ENCODE measurements at regions not wholly inside any gene's neighbourhood (a gene's known extent, or its start where the extent isn't known, plus 50 kb on each side); places are given as distances from the start of the nearest gene placed in this dataset.

DNA sequence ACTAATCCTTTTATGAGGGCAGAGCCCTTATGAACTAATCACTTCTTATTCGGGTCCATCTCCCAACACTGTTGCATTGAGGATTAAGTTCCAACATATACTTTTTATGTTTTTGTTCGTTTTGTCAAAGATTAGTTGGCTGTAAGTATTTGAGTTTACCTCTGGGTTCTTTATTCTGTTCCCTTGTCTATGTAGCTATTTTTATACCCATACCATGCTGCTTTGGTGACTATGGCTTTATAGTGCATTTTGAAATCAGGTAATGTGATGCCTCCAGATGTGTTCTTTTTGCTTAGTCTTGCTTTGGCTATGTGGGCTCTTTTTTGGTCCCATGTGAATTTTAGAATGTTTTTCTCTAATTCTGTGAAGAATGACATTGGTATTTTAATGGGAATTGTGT lies 166.4 kb upstream of the KCNMB2 start:
- Histone ChIP-seq H3K36me3 (ENCODE audit: control insufficient read depth in 4 of 4, insufficient read depth in 3 of 4, low read depth in 1 of 4, low read length in 3 of 4) (no peaks in the 10 kb centered on the region), H3K4me3 (ENCODE audit: low read depth in 1 of 3, low read length in 3 of 3) (no peak overlapping the region), H3K4me1 (ENCODE audit: control insufficient read depth in 4 of 4, insufficient read depth in 4 of 4, low read length in 3 of 4) (peaks cover 0 to 3% (median 0%) of the 10 kb centered on the region in 4 donors), H3K27me3 (ENCODE audit: control insufficient read depth in 4 of 4, insufficient read depth in 4 of 4, low read length in 3 of 4) (no peaks in the 10 kb centered on the region), H3K9ac (ENCODE audit: low read depth in 1 of 2, low read length in 2 of 2) (no peak overlapping the region), H3K27ac (ENCODE audit: low read depth in 1 of 2, low read length in 2 of 2) (no peak overlapping the region), H3K9me3 (ENCODE audit: control insufficient read depth in 4 of 4, low read length in 3 of 4) (no peaks in the 10 kb centered on the region)
- no peak for DNase-seq (ENCODE audit: low spot score)
- TF ChIP-seq FOXA2 (IDR thresholded peaks at IDR 0.05) (no peak), NR2F2 (IDR thresholded peaks at IDR 0.05) (no peak), SP1 (IDR thresholded peaks at IDR 0.05) (no peak), RXRA (IDR thresholded peaks at IDR 0.05) (no peak), FOXA1 (IDR thresholded peaks at IDR 0.05) (no peak), HNF4G (IDR thresholded peaks at IDR 0.05) (no peak), MAX (IDR thresholded peaks at IDR 0.05) (no peak), EGR1 (IDR thresholded peaks at IDR 0.05; ENCODE audit: low read depth in 2 of 2) (no peak), HNF4A (conservative IDR thresholded peaks at IDR 0.05) (no peak), JUND (IDR thresholded peaks at IDR 0.05) (no peak), TAF1 (conservative IDR thresholded peaks at IDR 0.05) (no peak), GABPA (IDR thresholded peaks at IDR 0.05 in 1 of 2, conservative IDR thresholded peaks at IDR 0.05 in 1 of 2) (no peak), RAD21 (IDR thresholded peaks at IDR 0.05) (no peak), YY1 (IDR thresholded peaks at IDR 0.05) (no peak)
- TF ChIP-seq, protein P1, sequence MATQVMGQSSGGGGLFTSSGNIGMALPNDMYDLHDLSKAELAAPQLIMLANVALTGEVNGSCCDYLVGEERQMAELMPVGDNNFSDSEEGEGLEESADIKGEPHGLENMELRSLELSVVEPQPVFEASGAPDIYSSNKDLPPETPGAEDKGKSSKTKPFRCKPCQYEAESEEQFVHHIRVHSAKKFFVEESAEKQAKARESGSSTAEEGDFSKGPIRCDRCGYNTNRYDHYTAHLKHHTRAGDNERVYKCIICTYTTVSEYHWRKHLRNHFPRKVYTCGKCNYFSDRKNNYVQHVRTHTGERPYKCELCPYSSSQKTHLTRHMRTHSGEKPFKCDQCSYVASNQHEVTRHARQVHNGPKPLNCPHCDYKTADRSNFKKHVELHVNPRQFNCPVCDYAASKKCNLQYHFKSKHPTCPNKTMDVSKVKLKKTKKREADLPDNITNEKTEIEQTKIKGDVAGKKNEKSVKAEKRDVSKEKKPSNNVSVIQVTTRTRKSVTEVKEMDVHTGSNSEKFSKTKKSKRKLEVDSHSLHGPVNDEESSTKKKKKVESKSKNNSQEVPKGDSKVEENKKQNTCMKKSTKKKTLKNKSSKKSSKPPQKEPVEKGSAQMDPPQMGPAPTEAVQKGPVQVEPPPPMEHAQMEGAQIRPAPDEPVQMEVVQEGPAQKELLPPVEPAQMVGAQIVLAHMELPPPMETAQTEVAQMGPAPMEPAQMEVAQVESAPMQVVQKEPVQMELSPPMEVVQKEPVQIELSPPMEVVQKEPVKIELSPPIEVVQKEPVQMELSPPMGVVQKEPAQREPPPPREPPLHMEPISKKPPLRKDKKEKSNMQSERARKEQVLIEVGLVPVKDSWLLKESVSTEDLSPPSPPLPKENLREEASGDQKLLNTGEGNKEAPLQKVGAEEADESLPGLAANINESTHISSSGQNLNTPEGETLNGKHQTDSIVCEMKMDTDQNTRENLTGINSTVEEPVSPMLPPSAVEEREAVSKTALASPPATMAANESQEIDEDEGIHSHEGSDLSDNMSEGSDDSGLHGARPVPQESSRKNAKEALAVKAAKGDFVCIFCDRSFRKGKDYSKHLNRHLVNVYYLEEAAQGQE (IDR thresholded peaks at IDR 0.05) = no peak
- TF ChIP-seq, protein P2, sequence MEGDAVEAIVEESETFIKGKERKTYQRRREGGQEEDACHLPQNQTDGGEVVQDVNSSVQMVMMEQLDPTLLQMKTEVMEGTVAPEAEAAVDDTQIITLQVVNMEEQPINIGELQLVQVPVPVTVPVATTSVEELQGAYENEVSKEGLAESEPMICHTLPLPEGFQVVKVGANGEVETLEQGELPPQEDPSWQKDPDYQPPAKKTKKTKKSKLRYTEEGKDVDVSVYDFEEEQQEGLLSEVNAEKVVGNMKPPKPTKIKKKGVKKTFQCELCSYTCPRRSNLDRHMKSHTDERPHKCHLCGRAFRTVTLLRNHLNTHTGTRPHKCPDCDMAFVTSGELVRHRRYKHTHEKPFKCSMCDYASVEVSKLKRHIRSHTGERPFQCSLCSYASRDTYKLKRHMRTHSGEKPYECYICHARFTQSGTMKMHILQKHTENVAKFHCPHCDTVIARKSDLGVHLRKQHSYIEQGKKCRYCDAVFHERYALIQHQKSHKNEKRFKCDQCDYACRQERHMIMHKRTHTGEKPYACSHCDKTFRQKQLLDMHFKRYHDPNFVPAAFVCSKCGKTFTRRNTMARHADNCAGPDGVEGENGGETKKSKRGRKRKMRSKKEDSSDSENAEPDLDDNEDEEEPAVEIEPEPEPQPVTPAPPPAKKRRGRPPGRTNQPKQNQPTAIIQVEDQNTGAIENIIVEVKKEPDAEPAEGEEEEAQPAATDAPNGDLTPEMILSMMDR (IDR thresholded peaks at IDR 0.05; ENCODE audit: low read depth, low read length, missing input control) = no peak
- TF ChIP-seq, protein P3, sequence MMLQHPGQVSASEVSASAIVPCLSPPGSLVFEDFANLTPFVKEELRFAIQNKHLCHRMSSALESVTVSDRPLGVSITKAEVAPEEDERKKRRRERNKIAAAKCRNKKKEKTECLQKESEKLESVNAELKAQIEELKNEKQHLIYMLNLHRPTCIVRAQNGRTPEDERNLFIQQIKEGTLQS (IDR thresholded peaks at IDR 0.05) = no peak
- TF ChIP-seq, protein P4, sequence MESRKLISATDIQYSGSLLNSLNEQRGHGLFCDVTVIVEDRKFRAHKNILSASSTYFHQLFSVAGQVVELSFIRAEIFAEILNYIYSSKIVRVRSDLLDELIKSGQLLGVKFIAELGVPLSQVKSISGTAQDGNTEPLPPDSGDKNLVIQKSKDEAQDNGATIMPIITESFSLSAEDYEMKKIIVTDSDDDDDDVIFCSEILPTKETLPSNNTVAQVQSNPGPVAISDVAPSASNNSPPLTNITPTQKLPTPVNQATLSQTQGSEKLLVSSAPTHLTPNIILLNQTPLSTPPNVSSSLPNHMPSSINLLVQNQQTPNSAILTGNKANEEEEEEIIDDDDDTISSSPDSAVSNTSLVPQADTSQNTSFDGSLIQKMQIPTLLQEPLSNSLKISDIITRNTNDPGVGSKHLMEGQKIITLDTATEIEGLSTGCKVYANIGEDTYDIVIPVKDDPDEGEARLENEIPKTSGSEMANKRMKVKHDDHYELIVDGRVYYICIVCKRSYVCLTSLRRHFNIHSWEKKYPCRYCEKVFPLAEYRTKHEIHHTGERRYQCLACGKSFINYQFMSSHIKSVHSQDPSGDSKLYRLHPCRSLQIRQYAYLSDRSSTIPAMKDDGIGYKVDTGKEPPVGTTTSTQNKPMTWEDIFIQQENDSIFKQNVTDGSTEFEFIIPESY (IDR thresholded peaks at IDR 0.05) = no peak
- WGBS = 93% methylated on average over 2 of the region's 2 CpGs
